CD4-positive, alpha-beta memory T cell (primary cell): ENCODE measurements at regions not wholly inside any gene's neighbourhood (a gene's known extent, or its start where the extent isn't known, plus 50 kb on each side); places are given as distances from the start of the nearest gene placed in this dataset.
"Not testable (repeated sequence)": the region's sequence is repeated elsewhere in the genome, so short reads cannot be mapped to it uniquely, and the experiment has no call there.

Source experiments
- CTCF ChIA-PET: fragments of 350-600 bp; sonication (Branson Sonifier 250); formaldehyde crosslinking; loops from one replicate; lab custom pipeline; 2021; ENCODE audit warnings: inconsistent platforms; ENCODE audit not compliant: partially characterized antibody; lab: Charles Lee
- POLR2A ChIA-PET: fragments of 350-600 bp; sonication (Branson Sonifier 250); formaldehyde crosslinking; loops from one replicate; lab custom pipeline; 2021; ENCODE audit not compliant: partially characterized antibody; lab: Charles Lee
- DNase-seq, 5 donors: peaks; one replicate each; pipeline versions ENCODE4 v3.0.0 to v3.0.0-alpha.2; 2020 to 2022; ENCODE audit warnings: mixed read lengths in 1 of 5
- H3K27ac ChIP-seq: one replicate; pipeline ENCODE4 v1.7.0; 2013; ENCODE audit warnings: low read depth, low read length
- H3K27me3 ChIP-seq: 2 replicates; pipeline ENCODE4 v1.7.0; 2013; ENCODE audit warnings: mild to moderate bottlenecking, low read length, moderate library complexity; ENCODE audit not compliant: insufficient read depth
- H3K36me3 ChIP-seq: 2 replicates; pipeline ENCODE4 v1.7.0; 2013; ENCODE audit warnings: mild to moderate bottlenecking, low read length, moderate library complexity; ENCODE audit not compliant: insufficient read depth
- H3K4me1 ChIP-seq: 2 replicates; pipeline ENCODE4 v1.7.0; 2013; ENCODE audit warnings: mild to moderate bottlenecking, low read length, moderate library complexity; ENCODE audit not compliant: insufficient read depth
- H3K4me3 ChIP-seq, 2 donors: one replicate each; pipeline ENCODE4 v1.7.0; 2013; ENCODE audit warnings: low read length in 2 of 2, mild to moderate bottlenecking in 1 of 2
- H3K9me3 ChIP-seq, 2 donors: one replicate each; pipeline ENCODE4 v1.7.0; 2013; ENCODE audit warnings: low read length in 2 of 2, control low read depth in 1 of 2; ENCODE audit not compliant: control insufficient read depth in 1 of 2
- H3K27ac Mint-ChIP-seq, 7 donors: one replicate each; pipeline ENCODE4 v1.8.0; 2020 to 2021; ENCODE audit warnings: mixed read lengths in 7 of 7, mild to moderate bottlenecking in 6 of 7, inconsistent platforms in 3 of 7, moderate library complexity in 3 of 7
- H3K27me3 Mint-ChIP-seq, 2 donors: one replicate each; pipeline ENCODE4 v1.8.0; 2020 to 2021; ENCODE audit warnings: mixed read lengths in 2 of 2
- H3K36me3 Mint-ChIP-seq, 2 donors: one replicate each; pipeline ENCODE4 v1.8.0; 2020 to 2021; ENCODE audit warnings: mixed read lengths in 2 of 2, inconsistent platforms in 1 of 2, mild to moderate bottlenecking in 1 of 2
- H3K4me1 Mint-ChIP-seq, 4 donors: one replicate each; pipeline ENCODE4 v1.8.0; 2020 to 2021; ENCODE audit warnings: mixed read lengths in 4 of 4, mild to moderate bottlenecking in 1 of 4
- H3K4me3 Mint-ChIP-seq, 8 donors: one replicate each; pipeline ENCODE4 v1.8.0; 2020 to 2021; ENCODE audit warnings: mixed read lengths in 8 of 8, mild to moderate bottlenecking in 7 of 8, moderate library complexity in 6 of 8, inconsistent platforms in 3 of 8
- H3K9me3 Mint-ChIP-seq, 8 donors: one replicate each; pipeline ENCODE4 v1.8.0; 2020 to 2021; ENCODE audit warnings: mixed read lengths in 8 of 8, mild to moderate bottlenecking in 5 of 8, inconsistent platforms in 3 of 8, moderate library complexity in 1 of 8
- intact Hi-C: fragments of 100-400 bp; cut with micrococcal nuclease; formaldehyde crosslinking; loops from one replicate; pipeline ENCODE4 v1.15.1; 2023

GRCh38 chr1:168407832-168408538 lies 127.3 kb downstream of the TBX19 start:
- peak overlapping the region; percentile 74 to 95 (median 85) for H3K27ac Mint-ChIP-seq
- peaks cover 31 to 51% (median 40%) of the 10 kb centered on the region in 4 donors for H3K4me1 Mint-ChIP-seq
- Histone ChIP-seq H3K36me3 (no peaks in the 10 kb centered on the region), H3K4me1 (peaks cover 36% of the 10 kb centered on the region), H3K27ac (peak overlapping the region; percentile 17), H3K4me3 (no peak overlapping the region), H3K27me3 (no peaks in the 10 kb centered on the region), H3K9me3 (no peaks in the 10 kb centered on the region)
- H3K9me3 Mint-ChIP-seq, result peaks cover 0 to 11% (median 6%) of the 10 kb centered on the region in 8 donors
- CTCF ChIA-PET, result interaction anchor here (1.3 to 2.8 kb wide), 3 partner anchors 15 to 65 kb away, joined by 3 to 19 read pairs (median 4); no protein-coding TSS in a partner anchor
- POLR2A ChIA-PET, result interaction anchor here (0.5 to 3.7 kb wide), 10 partner anchors 10 to 127 kb away, joined by 3 to 33 read pairs (median 4); no protein-coding TSS in a partner anchor
- no peak for DNase-seq
- H3K27me3 Mint-ChIP-seq, result no peaks in the 10 kb centered on the region
- intact Hi-C loops, result no loop called here
- H3K36me3 Mint-ChIP-seq, result peaks cover 0 to 5% of the 10 kb centered on the region in 2 donors
- peak overlapping the region; percentile 60 to 85 (median 74) for H3K4me3 Mint-ChIP-seq

- ChIA-PET POLR2A (interaction anchor here (0.6 to 3.7 kb wide), 3 partner anchors 15 to 18 kb away, joined by 3 to 14 read pairs (median 3); no protein-coding TSS in a partner anchor), CTCF (interaction anchor here (1.0 to 2.2 kb wide), 5 partner anchors 10 to 40 kb away, joined by 3 to 6 read pairs (median 3); no protein-coding TSS in a partner anchor)
- H3K27ac ChIP-seq, result no peak overlapping the region
- no peaks in the 10 kb centered on the region for H3K27me3 Mint-ChIP-seq
- no peaks in the 10 kb centered on the region for H3K9me3 ChIP-seq
- H3K36me3 ChIP-seq, result no peaks in the 10 kb centered on the region
- peak overlapping the region in 1 of 7 donors; percentile 18 for H3K27ac Mint-ChIP-seq
- peaks cover 36% of the 10 kb centered on the region for H3K4me1 ChIP-seq
- no peaks in the 10 kb centered on the region for H3K27me3 ChIP-seq
- no peak overlapping the region for H3K4me3 Mint-ChIP-seq
- no peak overlapping the region for H3K4me3 ChIP-seq
- intact Hi-C loops, result no loop called here
- H3K9me3 Mint-ChIP-seq, result peaks cover 0 to 11% (median 6%) of the 10 kb centered on the region in 8 donors
- DNase-seq, result no peak
- H3K4me1 Mint-ChIP-seq, result peaks cover 29 to 42% (median 38%) of the 10 kb centered on the region in 4 donors
- peaks cover 0 to 5% of the 10 kb centered on the region in 2 donors for H3K36me3 Mint-ChIP-seq
These were observed 125.4 kb downstream of the TBX19 start for GRCh38 chr1:168405906-168406549.

DNA sequence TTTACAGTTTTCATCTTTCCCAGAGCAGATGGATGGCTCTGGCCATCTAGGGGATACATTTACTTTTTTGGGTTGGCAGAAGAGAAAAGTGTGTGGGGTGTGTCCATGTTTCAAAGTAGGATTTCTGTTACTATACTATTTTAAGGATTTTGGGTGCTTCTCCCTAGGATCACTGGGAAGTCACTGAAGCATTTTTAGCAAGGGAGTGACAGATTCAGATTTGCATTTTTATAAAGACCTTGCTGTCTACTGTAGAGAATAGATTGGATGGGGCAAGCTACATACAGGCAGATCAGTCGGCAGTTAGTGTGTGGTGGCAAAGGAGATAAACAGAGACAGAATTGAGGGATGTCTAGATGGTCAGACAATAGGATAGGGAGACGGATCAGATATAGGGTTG lies 122.5 kb downstream of the TBX19 start:
- Histone ChIP-seq H3K36me3 (no peaks in the 10 kb centered on the region), H3K27ac (no peak overlapping the region), H3K9me3 (no peaks in the 10 kb centered on the region), H3K4me3 (no peak overlapping the region), H3K27me3 (no peaks in the 10 kb centered on the region), H3K4me1 (peaks cover 20% of the 10 kb centered on the region)
- Mint-ChIP-seq H3K9me3 (peaks cover under 1 to 11% (median 6%) of the 10 kb centered on the region in 8 donors), H3K4me3 (no peak overlapping the region), H3K36me3 (peaks cover 0 to 4% of the 10 kb centered on the region in 2 donors), H3K27ac (no peak overlapping the region), H3K27me3 (peaks cover 3% of the 10 kb centered on the region in 2 donors), H3K4me1 (peaks cover 21 to 25% (median 23%) of the 10 kb centered on the region in 4 donors)
- POLR2A ChIA-PET, result no interaction called here
- intact Hi-C loops, result no loop called here
- CTCF ChIA-PET, result interaction anchor here (1.1 to 1.6 kb wide), 2 partner anchors 12 to 60 kb away, joined by 3 read pairs; no protein-coding TSS in a partner anchor
- DNase-seq, result no peak

DNA sequence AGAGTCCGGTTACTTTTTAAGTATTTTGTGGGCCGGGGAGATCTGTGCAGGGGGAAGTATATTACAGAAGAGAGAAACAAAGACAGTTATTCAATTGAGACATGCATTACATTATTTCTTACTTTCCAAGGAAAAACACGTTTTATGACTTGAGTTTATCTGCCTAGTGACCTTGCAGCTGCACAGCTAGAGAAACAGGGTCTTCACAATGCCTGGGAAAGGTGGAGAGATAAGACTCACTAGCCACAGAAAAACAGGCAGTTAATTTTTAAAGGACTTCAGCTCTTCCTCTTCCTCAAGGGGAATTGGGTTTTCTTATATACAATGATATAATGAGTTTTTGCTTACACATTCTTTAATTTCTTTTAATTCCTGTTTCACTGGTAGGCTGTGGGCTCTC lies 121.8 kb downstream of the TBX19 start:
- H3K27me3 ChIP-seq, H3K27ac Mint-ChIP-seq, H3K4me3 Mint-ChIP-seq, H3K9me3 ChIP-seq, DNase-seq, POLR2A ChIA-PET, intact Hi-C loops, H3K36me3 ChIP-seq, H3K27ac ChIP-seq, H3K36me3 Mint-ChIP-seq, H3K27me3 Mint-ChIP-seq, H3K4me3 ChIP-seq: not testable (repeated sequence)
- H3K4me1 Mint-ChIP-seq, result peaks cover 14 to 20% (median 18%) of the 10 kb centered on the region in 4 donors
- peaks cover 14% of the 10 kb centered on the region for H3K4me1 ChIP-seq
- CTCF ChIA-PET, result interaction anchor here (1.1 to 1.6 kb wide), 3 partner anchors 12 to 60 kb away, joined by 3 to 5 read pairs (median 3); no protein-coding TSS in a partner anchor
- peaks cover 0 to 11% (median 6%) of the 10 kb centered on the region in 8 donors for H3K9me3 Mint-ChIP-seq

- POLR2A ChIA-PET, result interaction anchor here (0.8 kb wide), 1 partner anchor 9 kb away, joined by 3 read pairs; no protein-coding TSS in a partner anchor
These were observed 120.7 kb downstream of the TBX19 start for GRCh38 chr1:168401341-168401740.

DNA sequence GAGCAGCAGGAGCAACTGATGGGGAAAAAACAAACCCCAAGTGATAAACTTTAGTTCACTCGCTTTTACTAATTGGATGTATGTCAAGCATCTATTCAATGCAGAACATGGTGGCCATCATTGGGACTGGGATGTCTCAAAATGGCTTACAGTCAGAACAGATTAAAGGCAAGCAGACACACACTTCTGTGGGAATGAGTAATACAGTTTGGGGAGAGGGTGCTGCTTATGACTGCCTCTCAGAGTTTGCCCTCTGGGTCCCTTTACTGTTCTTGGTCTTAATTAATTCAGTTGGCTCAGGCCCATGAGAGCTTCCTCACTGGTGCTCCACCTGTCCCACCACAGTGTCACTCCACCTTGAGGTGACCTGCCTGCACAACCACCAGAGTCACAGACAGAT lies 119.5 kb downstream of the TBX19 start:
- no peak overlapping the region for H3K27ac Mint-ChIP-seq
- no peaks in the 10 kb centered on the region for H3K36me3 ChIP-seq
- no peaks in the 10 kb centered on the region for H3K9me3 ChIP-seq
- ChIA-PET POLR2A (interaction anchor here (1.8 to 3.7 kb wide), 2 partner anchors 9 to 21 kb away, joined by 5 to 16 read pairs; no protein-coding TSS in a partner anchor), CTCF (interaction anchor here (1.0 to 1.8 kb wide), 3 partner anchors 34 to 57 kb away, joined by 4 to 7 read pairs (median 5); no protein-coding TSS in a partner anchor)
- peaks cover 0 to 4% of the 10 kb centered on the region in 2 donors for H3K36me3 Mint-ChIP-seq
- intact Hi-C loops, result no loop called here
- peaks cover 9 to 14% (median 13%) of the 10 kb centered on the region in 4 donors for H3K4me1 Mint-ChIP-seq
- peaks cover 3% of the 10 kb centered on the region in 2 donors for H3K27me3 Mint-ChIP-seq
- no peak overlapping the region for H3K4me3 ChIP-seq
- no peaks in the 10 kb centered on the region for H3K27me3 ChIP-seq
- H3K9me3 Mint-ChIP-seq, result peaks cover 0 to 2% (median 0%) of the 10 kb centered on the region in 8 donors
- DNase-seq, result no peak
- no peak overlapping the region for H3K4me3 Mint-ChIP-seq
- H3K27ac ChIP-seq, result no peak overlapping the region
- H3K4me1 ChIP-seq, result peaks cover 11% of the 10 kb centered on the region

More at GRCh38 chr1:168401341-168401740, 120.7 kb downstream of the TBX19 start:
- no peak overlapping the region for H3K27ac ChIP-seq
- H3K27me3 ChIP-seq, result no peaks in the 10 kb centered on the region
- peaks cover 0 to 4% of the 10 kb centered on the region in 2 donors for H3K36me3 Mint-ChIP-seq
- H3K9me3 ChIP-seq, result no peaks in the 10 kb centered on the region
- H3K27me3 Mint-ChIP-seq, result peaks cover 3% of the 10 kb centered on the region in 2 donors
- intact Hi-C loops, result no loop called here
- peaks cover 11% of the 10 kb centered on the region for H3K4me1 ChIP-seq
- H3K4me3 ChIP-seq, result no peak overlapping the region
- H3K9me3 Mint-ChIP-seq, result peaks cover 0 to 4% (median under 1%) of the 10 kb centered on the region in 8 donors
- no peak overlapping the region for H3K27ac Mint-ChIP-seq
- no peak for DNase-seq
- peaks cover 9 to 14% (median 13%) of the 10 kb centered on the region in 4 donors for H3K4me1 Mint-ChIP-seq
- no peak overlapping the region for H3K4me3 Mint-ChIP-seq
- CTCF ChIA-PET, result interaction anchor here (1.2 to 1.5 kb wide), 2 partner anchors 14 to 948 kb away, joined by 3 to 5 read pairs; no protein-coding TSS in a partner anchor
- no peaks in the 10 kb centered on the region for H3K36me3 ChIP-seq
